NT2/D1 (cell line): ENCODE measurements at regions not wholly inside any gene's neighbourhood (a gene's known extent, or its start where the extent isn't known, plus 50 kb on each side); places are given as distances from the start of the nearest gene placed in this dataset.

ENCODE experiments used
- DNase-seq: peaks from one replicate; pipeline ENCODE4 v3.0.0-alpha.2; 2011; ENCODE audit warnings: low read depth, low spot score
- H3K27me3 ChIP-seq: 2 replicates; pipeline ENCODE4 v1.6.0; 2011; ENCODE audit warnings: mild to moderate bottlenecking; ENCODE audit not compliant: insufficient read length, insufficient read depth
- H3K36me3 ChIP-seq: 2 replicates; pipeline ENCODE4 v1.6.1; 2011; ENCODE audit warnings: mild to moderate bottlenecking, low read length, mixed read lengths; ENCODE audit not compliant: insufficient read depth, insufficient read length
- H3K4me1 ChIP-seq: 2 replicates; pipeline ENCODE4 v1.5.1; 2011; ENCODE audit not compliant: insufficient read depth, insufficient read length
- H3K4me3 ChIP-seq: 2 replicates; pipeline ENCODE4 v1.5.1; 2011; ENCODE audit warnings: low read depth; ENCODE audit not compliant: insufficient read length
- H3K9ac ChIP-seq: 2 replicates; pipeline ENCODE4 v1.6.0; 2011; ENCODE audit warnings: low read depth; ENCODE audit not compliant: insufficient read length
- H3K9me3 ChIP-seq: 2 replicates; pipeline ENCODE4 v1.5.1; 2011; ENCODE audit warnings: mild to moderate bottlenecking, low read length; ENCODE audit not compliant: insufficient read depth
- SUZ12 ChIP-seq: IDR thresholded peaks from 2 replicates; pipeline ENCODE4 v1.6.1; 2011; ENCODE audit not compliant: insufficient read length, insufficient read depth; ENCODE audit errors: extremely low read depth
- YY1 ChIP-seq: IDR thresholded peaks from 2 replicates; pipeline ENCODE4 v1.6.1; 2011; ENCODE audit not compliant: insufficient read length, insufficient read depth
- ZNF274 ChIP-seq: IDR thresholded peaks from 2 replicates; pipeline ENCODE4 v1.6.1; 2011; ENCODE audit warnings: mild to moderate bottlenecking, low read depth, low read length

DNA sequence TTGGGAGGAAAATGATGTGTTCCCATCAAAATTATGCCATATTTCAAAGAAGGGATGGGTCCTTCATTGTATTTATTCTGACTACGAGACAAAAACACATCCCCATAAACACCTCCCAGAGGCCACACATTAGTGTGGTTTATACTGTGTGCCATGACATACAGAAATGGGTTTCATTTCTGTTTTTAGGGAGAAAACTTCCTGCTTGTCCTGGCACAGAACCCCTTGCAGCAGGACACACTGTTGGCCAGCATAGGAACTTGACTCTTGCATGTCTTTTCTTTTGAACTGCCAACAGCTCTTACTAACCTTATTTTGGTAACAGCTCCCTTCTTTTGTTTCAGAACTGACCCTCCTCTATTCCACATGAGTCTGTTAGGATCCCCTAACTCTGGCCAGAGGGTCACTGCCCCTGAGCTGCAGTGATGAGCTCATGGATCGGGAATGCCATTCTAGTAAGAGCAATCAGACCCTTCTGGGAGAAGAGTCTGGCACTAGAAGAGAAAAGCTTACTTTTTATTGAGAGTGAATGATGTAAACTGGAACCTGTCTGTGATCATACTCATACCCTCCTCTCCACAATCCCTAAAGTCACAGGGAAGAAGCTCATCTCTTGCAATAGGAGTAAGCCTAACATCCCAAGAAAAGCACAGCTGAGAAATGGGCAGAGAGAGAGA lies 86.4 kb downstream of the SMIM20 start:
- Histone ChIP-seq H3K36me3 (no peaks in the 10 kb centered on the region), H3K4me1 (peaks cover under 1% of the 10 kb centered on the region), H3K27me3 (no peaks in the 10 kb centered on the region), H3K4me3 (no peak overlapping the region), H3K9me3 (no peaks in the 10 kb centered on the region), H3K9ac (no peak overlapping the region)
- peak; percentile 44 for DNase-seq
- TF ChIP-seq ZNF274 (no peak), SUZ12 (no peak), YY1 (no peak)

- Histone ChIP-seq H3K9ac (no peak overlapping the region), H3K36me3 (no peaks in the 10 kb centered on the region), H3K4me1 (no peaks in the 10 kb centered on the region), H3K4me3 (no peak overlapping the region), H3K27me3 (no peaks in the 10 kb centered on the region), H3K9me3 (no peaks in the 10 kb centered on the region)
- TF ChIP-seq YY1 (no peak), SUZ12 (no peak), ZNF274 (no peak)
- DNase-seq: no peak
Measured at GRCh38 chr4:26001413-26001812, 87.4 kb downstream of the SMIM20 start.

- no peak for DNase-seq
- Histone ChIP-seq H3K36me3 (no peaks in the 10 kb centered on the region), H3K27me3 (no peaks in the 10 kb centered on the region), H3K9me3 (no peaks in the 10 kb centered on the region), H3K4me1 (no peaks in the 10 kb centered on the region), H3K9ac (no peak overlapping the region), H3K4me3 (no peak overlapping the region)
- TF ChIP-seq ZNF274: no peak
- TF ChIP-seq YY1: no peak
- no peak for TF ChIP-seq SUZ12
Measured at GRCh38 chr4:26001816-26002215, 87.8 kb downstream of the SMIM20 start.

- H3K36me3 ChIP-seq: no peaks in the 10 kb centered on the region
- H3K9me3 ChIP-seq: no peaks in the 10 kb centered on the region
- no peaks in the 10 kb centered on the region for H3K27me3 ChIP-seq
- no peak overlapping the region for H3K9ac ChIP-seq
- no peak overlapping the region for H3K4me3 ChIP-seq
- no peaks in the 10 kb centered on the region for H3K4me1 ChIP-seq
- no peak for DNase-seq
- TF ChIP-seq YY1 (no peak), SUZ12 (no peak), ZNF274 (no peak)
Measured at GRCh38 chr4:26003056-26003455, 89.0 kb downstream of the SMIM20 start.

- TF ChIP-seq ZNF274 (no peak), YY1 (no peak), SUZ12 (no peak)
- no peak overlapping the region for H3K4me3 ChIP-seq
- peaks cover 11% of the 10 kb centered on the region for H3K9me3 ChIP-seq
- no peak overlapping the region for H3K9ac ChIP-seq
- no peaks in the 10 kb centered on the region for H3K4me1 ChIP-seq
- no peak for DNase-seq
- no peaks in the 10 kb centered on the region for H3K27me3 ChIP-seq
- no peaks in the 10 kb centered on the region for H3K36me3 ChIP-seq
Measured at GRCh38 chr4:26004290-26004689, 90.3 kb downstream of the SMIM20 start.

GRCh38 chr4:26005764-26006163 lies 91.7 kb downstream of the SMIM20 start:
- Histone ChIP-seq H3K27me3 (no peaks in the 10 kb centered on the region), H3K9me3 (peaks cover 18% of the 10 kb centered on the region), H3K36me3 (no peaks in the 10 kb centered on the region), H3K9ac (no peak overlapping the region), H3K4me1 (no peaks in the 10 kb centered on the region), H3K4me3 (no peak overlapping the region)
- TF ChIP-seq SUZ12: no peak
- no peak for TF ChIP-seq ZNF274
- no peak for TF ChIP-seq YY1
- DNase-seq: no peak

DNA sequence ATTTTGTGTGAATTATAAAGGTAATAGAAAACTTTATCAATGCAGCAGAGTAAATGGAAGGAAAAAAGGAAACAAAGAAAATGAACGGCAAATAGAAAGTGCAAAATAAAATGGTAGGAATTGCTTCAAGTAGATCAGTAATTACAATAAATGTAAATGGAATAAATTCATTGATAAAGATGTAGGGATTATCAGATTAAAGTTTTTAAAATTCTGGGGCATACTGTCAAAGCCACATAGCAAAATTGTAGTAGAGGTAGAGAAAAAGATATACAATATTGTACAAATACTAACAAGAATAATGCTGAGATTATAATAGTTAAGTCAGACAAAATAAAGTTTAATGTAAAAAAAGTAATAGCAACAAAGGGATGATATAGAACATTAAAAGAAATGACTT lies 94.7 kb downstream of the SMIM20 start:
- TF ChIP-seq ZNF274 (no peak), YY1 (no peak), SUZ12 (no peak)

GRCh38 chr4:26009502-26009901 lies 95.5 kb downstream of the SMIM20 start:
- H3K27me3 ChIP-seq: no peaks in the 10 kb centered on the region
- H3K4me1 ChIP-seq: no peaks in the 10 kb centered on the region
- H3K4me3 ChIP-seq: no peak overlapping the region
- peaks cover 18% of the 10 kb centered on the region for H3K9me3 ChIP-seq
- no peaks in the 10 kb centered on the region for H3K36me3 ChIP-seq
- TF ChIP-seq SUZ12 (no peak), ZNF274 (no peak), YY1 (no peak)
- no peak overlapping the region for H3K9ac ChIP-seq
- no peak for DNase-seq

More for the DNA sequence above, 94.7 kb downstream of the SMIM20 start:
- Histone ChIP-seq H3K27me3 (no peaks in the 10 kb centered on the region), H3K36me3 (no peaks in the 10 kb centered on the region), H3K9ac (no peak overlapping the region), H3K4me3 (no peak overlapping the region), H3K4me1 (no peaks in the 10 kb centered on the region), H3K9me3 (peaks cover 18% of the 10 kb centered on the region)
- DNase-seq: no peak
